Aorta (tissue), 5 donors: ENCODE measurements at regions not wholly inside any gene's neighbourhood (a gene's known extent, or its start where the extent isn't known, plus 50 kb on each side); places are given as distances from the start of the nearest gene placed in this dataset.
A peak's percentile ranks its signal among the peaks of the same experiment; 100 is the strongest.
"Not testable (repeated sequence)": the region's sequence is repeated elsewhere in the genome, so short reads cannot be mapped to it uniquely, and the experiment has no call there.

Experiments used
- ATAC-seq: fragments of 200-7000 bp; cut with Tn5 transposase; one replicate; pipeline ENCODE4 v1.9.1; 2022; ENCODE audit warnings: moderate library complexity; ENCODE audit not compliant: low FRiP score
- DNase-seq, 2 donors: peaks; one replicate each; pipeline ENCODE4 v3.0.0-alpha.2; 2020
- H3K27ac ChIP-seq, 2 donors: one replicate each; pipeline ENCODE4 v1.5.1; 2013; ENCODE audit warnings: low read length in 2 of 2, mild to moderate bottlenecking in 2 of 2, moderate library complexity in 2 of 2, control low read depth in 1 of 2, inconsistent platforms in 1 of 2, low read depth in 1 of 2
- H3K27me3 ChIP-seq, 2 donors: one replicate each; pipeline ENCODE4 v1.6.1; 2013; ENCODE audit warnings: control low read depth in 1 of 2, low read length in 1 of 2, mild to moderate bottlenecking in 1 of 2, moderate library complexity in 1 of 2; ENCODE audit not compliant: insufficient read depth in 2 of 2, control insufficient read depth in 1 of 2
- H3K36me3 ChIP-seq, 2 donors: one replicate each; pipeline ENCODE4 v1.6.1; 2013; ENCODE audit warnings: control low read depth in 1 of 2, low read length in 1 of 2, mild to moderate bottlenecking in 1 of 2; ENCODE audit not compliant: insufficient read depth in 2 of 2, control insufficient read depth in 1 of 2
- H3K4me1 ChIP-seq, 2 donors: one replicate each; pipeline ENCODE4 v1.6.1; 2013; ENCODE audit warnings: low read length in 2 of 2, control low read depth in 1 of 2, mild to moderate bottlenecking in 1 of 2, moderate library complexity in 1 of 2; ENCODE audit not compliant: insufficient read depth in 2 of 2, control insufficient read depth in 1 of 2
- H3K4me3 ChIP-seq, 2 donors: one replicate each; pipeline ENCODE4 v1.5.1; 2013; ENCODE audit warnings: low read length in 2 of 2, control low read depth in 1 of 2, mild to moderate bottlenecking in 1 of 2
- H3K9me3 ChIP-seq: one replicate; pipeline ENCODE4 v1.6.1; 2013; ENCODE audit warnings: mild to moderate bottlenecking, low read length; ENCODE audit not compliant: control insufficient read depth
- WGBS, 2 donors: extraction: QIAGEN DNeasy Blood & Tissue Kit; methylation state at CpG; one replicate each; pipeline ENCODE4 v1.1.7; 2013; 5-methylcytosine and 5-hydroxymethylcytosine counted together
- intact Hi-C, 2 donors: fragments of 100-400 bp; cut with DNase I; formaldehyde crosslinking; loops; one replicate each; pipeline versions ENCODE4 v1.14.2 to v1.15.0; 2022
- donor health status: healthy with polysubstance abuse.
- donor health status: Bipolar disorder and iron deficiency.
- donor health status: DM: no; HTN: no; CAD: no.
- donor health status: DM: no; HTN: no; CAD: no.
- donor health status: DM: yes; HTN: yes; CAD: no.

GRCh38 chr2:184308706-184309105, 289.6 kb upstream of the ZNF804A start:
- no peaks in the 10 kb centered on the region for H3K9me3 ChIP-seq
- H3K4me1 ChIP-seq: no peaks in the 10 kb centered on the region
- DNase-seq (no peak), ATAC-seq (no peak)
- no peak overlapping the region for H3K4me3 ChIP-seq
- no peak overlapping the region for H3K27ac ChIP-seq
- H3K27me3 ChIP-seq: no peaks in the 10 kb centered on the region
- intact Hi-C loops: no loop called here
- whole genome bisulfite sequencing, 2 donors: 85 to 87% methylated on average over 1 of the region's 1 CpG
- no peaks in the 10 kb centered on the region for H3K36me3 ChIP-seq

GRCh38 chr2:184312970-184313369, 285.4 kb upstream of the ZNF804A start:
- no peaks in the 10 kb centered on the region for H3K4me1 ChIP-seq
- WGBS, 2 donors: 87 to 90% methylated on average over 7 of the region's 7 CpGs
- ATAC-seq: no peak
- no peaks in the 10 kb centered on the region for H3K36me3 ChIP-seq
- no peaks in the 10 kb centered on the region for H3K9me3 ChIP-seq
- DNase-seq: no peak
- H3K27me3 ChIP-seq: no peaks in the 10 kb centered on the region
- H3K27ac ChIP-seq: no peak overlapping the region
- intact Hi-C loops: no loop called here
- H3K4me3 ChIP-seq: no peak overlapping the region

- no peaks in the 10 kb centered on the region for H3K4me1 ChIP-seq
- H3K27ac ChIP-seq: no peak overlapping the region
- no peaks in the 10 kb centered on the region for H3K9me3 ChIP-seq
- ATAC-seq (no peak), DNase-seq (no peak)
- H3K4me3 ChIP-seq: no peak overlapping the region
- 63 to 72% methylated on average over 2 of the region's 2 CpGs for WGBS, 2 donors
- intact Hi-C loops: no loop called here
- H3K36me3 ChIP-seq: no peaks in the 10 kb centered on the region
- no peaks in the 10 kb centered on the region for H3K27me3 ChIP-seq
Observed at GRCh38 chr2:184314829-184315228, 283.5 kb upstream of the ZNF804A start.

GRCh38 chr2:184316921-184317320, 281.4 kb upstream of the ZNF804A start:
- H3K4me1 ChIP-seq: no peaks in the 10 kb centered on the region
- no peak overlapping the region for H3K27ac ChIP-seq
- no peaks in the 10 kb centered on the region for H3K27me3 ChIP-seq
- no peak overlapping the region for H3K4me3 ChIP-seq
- intact Hi-C loops: no loop called here
- DNase-seq (no peak), ATAC-seq (no peak)
- no peaks in the 10 kb centered on the region for H3K36me3 ChIP-seq
- H3K9me3 ChIP-seq: no peaks in the 10 kb centered on the region
- 48 to 54% methylated on average over 2 of the region's 2 CpGs for WGBS, 2 donors

- Histone ChIP-seq H3K4me3 (no peak overlapping the region), H3K36me3 (no peaks in the 10 kb centered on the region), H3K9me3 (no peaks in the 10 kb centered on the region), H3K27me3 (no peaks in the 10 kb centered on the region), H3K4me1 (no peaks in the 10 kb centered on the region), H3K27ac (no peak overlapping the region)
- intact Hi-C loops: no loop called here
- WGBS, 2 donors: 78 to 82% methylated on average over 3 of the region's 3 CpGs
- ATAC-seq (no peak), DNase-seq (no peak)
Observed at GRCh38 chr2:184322615-184323014, 275.7 kb upstream of the ZNF804A start.

GRCh38 chr2:184326066-184326465, 272.3 kb upstream of the ZNF804A start:
- Histone ChIP-seq H3K4me1 (no peaks in the 10 kb centered on the region), H3K27ac (no peak overlapping the region), H3K9me3 (no peaks in the 10 kb centered on the region), H3K4me3 (no peak overlapping the region), H3K27me3 (no peaks in the 10 kb centered on the region), H3K36me3 (no peaks in the 10 kb centered on the region)
- DNase-seq (no peak), ATAC-seq (no peak)
- intact Hi-C loops: no loop called here
- WGBS, 2 donors: 89% methylated on average over 2 of the region's 2 CpGs

- 82 to 89% methylated on average over 28 to 30 of the region's 30 CpGs for WGBS, 2 donors
- H3K9me3 ChIP-seq, H3K36me3 ChIP-seq, intact Hi-C loops, H3K27ac ChIP-seq, ATAC-seq, H3K27me3 ChIP-seq, H3K4me3 ChIP-seq, H3K4me1 ChIP-seq: not testable (repeated sequence)
- DNase-seq: peak in 1 of 2 donors; percentile 68
Observed at GRCh38 chr2:184327805-184328204, 270.5 kb upstream of the ZNF804A start.

- DNase-seq, H3K9me3 ChIP-seq, H3K27ac ChIP-seq, H3K36me3 ChIP-seq, H3K4me3 ChIP-seq, H3K27me3 ChIP-seq, intact Hi-C loops, ATAC-seq, H3K4me1 ChIP-seq: not testable (repeated sequence)
- WGBS, 2 donors: 96 to 97% methylated on average over 18 of the region's 18 CpGs
Observed at GRCh38 chr2:184330561-184330960, 267.8 kb upstream of the ZNF804A start.

GRCh38 chr2:184336688-184337087, 261.6 kb upstream of the ZNF804A start:
- WGBS, 2 donors: 27 to 43% methylated on average over 1 of the region's 1 CpG
- Histone ChIP-seq H3K4me3 (no peak overlapping the region), H3K4me1 (no peaks in the 10 kb centered on the region), H3K27ac (no peak overlapping the region), H3K27me3 (no peaks in the 10 kb centered on the region), H3K36me3 (no peaks in the 10 kb centered on the region), H3K9me3 (no peaks in the 10 kb centered on the region)
- ATAC-seq (no peak), DNase-seq (no peak)
- intact Hi-C loops: no loop called here
